ENCODE measurements at regions not wholly inside any gene's neighbourhood (a gene's known extent, or its start where the extent isn't known, plus 50 kb on each side); places are given as distances from the start of the nearest gene placed in this dataset.
"Not testable (repeated sequence)": the region's sequence is repeated elsewhere in the genome, so short reads cannot be mapped to it uniquely, and the experiment has no call there.

DNA sequence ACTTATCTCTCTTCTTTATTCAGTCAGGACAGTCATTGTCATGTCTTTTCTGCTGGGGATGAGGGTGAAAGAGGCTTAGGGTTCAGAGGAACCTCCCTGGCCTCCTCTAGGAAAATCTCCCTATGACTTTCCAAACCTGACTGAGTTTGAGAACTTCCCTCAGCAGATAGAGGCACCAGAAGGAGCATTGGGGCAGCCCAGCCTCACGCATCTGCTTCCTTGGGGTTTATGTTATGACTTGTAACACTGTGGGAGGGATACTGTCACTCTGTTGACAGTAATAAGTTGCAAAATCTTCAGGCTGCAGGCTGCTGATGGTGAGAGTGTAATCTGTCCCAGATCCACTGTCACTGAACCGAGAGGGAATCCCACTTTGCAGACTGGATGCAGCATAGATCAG lies 4842.6 kb upstream of the OR11H1 start:
- H3K36me3 ChIP-seq (ENCODE audit: control insufficient read depth, low read length); H3K4me2 ChIP-seq (ENCODE audit: low read length); H3K4me1 ChIP-seq (ENCODE audit: control insufficient read depth, low read length); H3K9me3 ChIP-seq (ENCODE audit: control insufficient read depth, insufficient read depth, low read length); H3K79me2 ChIP-seq (ENCODE audit: control insufficient read depth, low read length); H3K4me3 ChIP-seq (ENCODE audit: low read length); H3K27me3 ChIP-seq (ENCODE audit: control insufficient read depth, low read length); H3F3A ChIP-seq (ENCODE audit: control insufficient read depth, insufficient read depth); H4K20me1 ChIP-seq (ENCODE audit: control insufficient read depth, insufficient read depth, low read depth, low read length); H3K9me2 ChIP-seq (replicated peaks; ENCODE audit: control insufficient read depth, low read length); H3K27ac ChIP-seq (ENCODE audit: low read depth, low read length): not testable (repeated sequence)

DNA sequence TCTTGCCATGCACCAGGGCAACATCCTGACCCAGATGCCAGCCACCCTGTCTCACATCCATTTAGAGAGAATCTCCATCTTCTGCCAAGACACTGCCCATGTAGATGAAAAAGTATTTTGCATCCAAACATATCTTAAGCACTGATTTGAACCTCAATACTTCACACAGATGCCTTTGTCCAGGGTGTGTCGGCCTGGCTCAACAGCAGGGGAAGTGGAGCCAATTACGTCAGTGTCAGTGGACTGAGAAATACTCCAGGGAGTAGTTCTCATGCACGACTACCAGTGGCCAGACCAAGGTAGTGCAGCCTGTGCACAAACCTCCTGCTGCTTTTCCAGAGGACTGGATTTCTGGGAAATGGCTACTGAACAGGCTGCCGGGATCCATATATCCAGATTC lies 4840.7 kb upstream of the OR11H1 start:
- H3K79me2 ChIP-seq (ENCODE audit: control insufficient read depth, low read length); H3F3A ChIP-seq (ENCODE audit: control insufficient read depth, insufficient read depth); H3K4me2 ChIP-seq (ENCODE audit: low read length); H3K4me3 ChIP-seq (ENCODE audit: low read length); H3K9me2 ChIP-seq (replicated peaks; ENCODE audit: control insufficient read depth, low read length); H3K27me3 ChIP-seq (ENCODE audit: control insufficient read depth, low read length); H3K4me1 ChIP-seq (ENCODE audit: control insufficient read depth, low read length); H4K20me1 ChIP-seq (ENCODE audit: control insufficient read depth, insufficient read depth, low read depth, low read length); H3K27ac ChIP-seq (ENCODE audit: low read depth, low read length); H3K9me3 ChIP-seq (ENCODE audit: control insufficient read depth, insufficient read depth, low read length); H3K36me3 ChIP-seq (ENCODE audit: control insufficient read depth, low read length): not testable (repeated sequence)

DNA sequence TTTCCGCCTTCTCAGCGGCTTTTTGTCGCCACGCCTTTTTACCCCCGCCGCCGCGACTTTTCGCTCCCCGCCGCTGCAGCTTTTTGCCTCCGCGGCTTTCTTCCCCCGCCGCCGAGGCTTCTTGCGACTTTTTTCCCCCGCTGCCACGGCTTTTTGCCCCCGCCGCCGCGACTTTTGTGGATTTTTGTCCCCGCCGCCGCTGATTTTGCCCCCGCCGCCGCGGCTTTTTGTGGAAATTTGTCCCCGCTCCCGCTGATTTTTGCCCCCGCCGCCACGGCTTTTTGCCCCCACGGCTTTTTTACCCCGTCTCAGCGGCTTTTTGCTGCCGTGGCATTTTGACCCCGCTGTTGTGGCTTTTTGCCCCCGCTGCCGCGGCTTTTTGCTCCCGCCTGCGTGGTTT lies 4829.2 kb upstream of the OR11H1 start:
- not testable (repeated sequence) for H3K27ac ChIP-seq (ENCODE audit: low read depth, low read length); H3K4me2 ChIP-seq (ENCODE audit: low read length); H3F3A ChIP-seq (ENCODE audit: control insufficient read depth, insufficient read depth); H3K79me2 ChIP-seq (ENCODE audit: control insufficient read depth, low read length); H3K4me3 ChIP-seq (ENCODE audit: low read length); H3K27me3 ChIP-seq (ENCODE audit: control insufficient read depth, low read length); H3K9me2 ChIP-seq (replicated peaks; ENCODE audit: control insufficient read depth, low read length); H3K36me3 ChIP-seq (ENCODE audit: control insufficient read depth, low read length); H4K20me1 ChIP-seq (ENCODE audit: control insufficient read depth, insufficient read depth, low read depth, low read length); H3K4me1 ChIP-seq (ENCODE audit: control insufficient read depth, low read length); H3K9me3 ChIP-seq (ENCODE audit: control insufficient read depth, insufficient read depth, low read length)

DNA sequence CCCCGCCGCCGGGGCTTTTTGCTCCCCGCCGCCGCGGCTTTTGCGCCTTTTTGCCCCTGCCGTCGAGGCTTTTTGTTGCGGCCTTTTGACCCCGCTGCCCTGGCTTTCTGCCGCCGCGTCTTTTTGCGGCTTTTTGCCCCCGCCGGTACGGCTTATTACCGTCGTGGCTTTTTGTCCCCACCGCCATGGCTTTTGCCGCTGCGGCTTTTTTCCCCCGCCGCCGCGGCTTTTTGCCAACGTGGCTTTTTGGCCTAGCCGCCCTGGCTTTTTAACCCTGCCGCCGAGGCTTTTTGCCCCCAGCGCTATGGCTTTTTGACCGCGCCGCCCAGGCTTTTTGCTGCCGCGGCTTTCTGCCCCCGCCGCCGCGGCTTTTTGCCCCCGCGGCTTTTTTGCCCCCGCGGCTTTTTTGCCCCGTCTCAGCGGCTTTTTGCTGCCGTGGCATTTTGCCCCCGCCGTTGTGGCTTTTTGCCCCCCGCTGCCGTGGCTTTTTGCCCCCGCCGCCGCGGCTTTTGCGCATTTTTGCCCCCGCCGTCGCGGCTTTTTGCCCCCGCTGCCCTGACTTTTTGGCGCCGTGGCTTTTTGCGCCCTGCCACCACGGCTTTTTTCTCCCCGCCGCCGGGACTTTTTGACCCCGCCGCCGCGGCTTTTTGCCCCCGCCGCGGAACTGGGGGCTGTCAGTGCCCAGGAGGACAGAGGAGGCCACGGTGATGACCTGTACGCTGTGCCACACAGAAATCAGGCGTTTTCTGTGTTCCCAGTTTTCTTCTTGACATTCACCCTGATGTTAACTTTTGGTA lies 4828.5 kb upstream of the OR11H1 start:
- H3K9me2 ChIP-seq (replicated peaks; ENCODE audit: control insufficient read depth, low read length); H3K27ac ChIP-seq (ENCODE audit: low read depth, low read length); H4K20me1 ChIP-seq (ENCODE audit: control insufficient read depth, insufficient read depth, low read depth, low read length); H3K27me3 ChIP-seq (ENCODE audit: control insufficient read depth, low read length); H3K79me2 ChIP-seq (ENCODE audit: control insufficient read depth, low read length); H3K4me2 ChIP-seq (ENCODE audit: low read length); H3K4me1 ChIP-seq (ENCODE audit: control insufficient read depth, low read length); H3K4me3 ChIP-seq (ENCODE audit: low read length); H3K9me3 ChIP-seq (ENCODE audit: control insufficient read depth, insufficient read depth, low read length); H3F3A ChIP-seq (ENCODE audit: control insufficient read depth, insufficient read depth); H3K36me3 ChIP-seq (ENCODE audit: control insufficient read depth, low read length): not testable (repeated sequence)

- H4K20me1 ChIP-seq (ENCODE audit: control insufficient read depth, insufficient read depth, low read depth, low read length): not testable (repeated sequence)
Observed at GRCh38 chr22:10708175-10708574, 4819.8 kb upstream of the OR11H1 start.

GRCh38 chr22:10710923-10711322 lies 4817.1 kb upstream of the OR11H1 start:
- H4K20me1 ChIP-seq (ENCODE audit: control insufficient read depth, insufficient read depth, low read depth, low read length); H3K9me2 ChIP-seq (replicated peaks; ENCODE audit: control insufficient read depth, low read length); H3F3A ChIP-seq (ENCODE audit: control insufficient read depth, insufficient read depth); H3K79me2 ChIP-seq (ENCODE audit: control insufficient read depth, low read length); H3K36me3 ChIP-seq (ENCODE audit: control insufficient read depth, low read length); H3K4me3 ChIP-seq (ENCODE audit: low read length); H3K27ac ChIP-seq (ENCODE audit: low read depth, low read length); H3K4me1 ChIP-seq (ENCODE audit: control insufficient read depth, low read length); H3K4me2 ChIP-seq (ENCODE audit: low read length); H3K27me3 ChIP-seq (ENCODE audit: control insufficient read depth, low read length): not testable (repeated sequence)
- peaks cover 25% of the 10 kb centered on the region for H3K9me3 ChIP-seq (ENCODE audit: control insufficient read depth, insufficient read depth, low read length)

More at GRCh38 chr22:10708175-10708574, 4819.8 kb upstream of the OR11H1 start:
- H3K4me3 ChIP-seq (ENCODE audit: low read length); H3K4me2 ChIP-seq (ENCODE audit: low read length); H3K27me3 ChIP-seq (ENCODE audit: control insufficient read depth, low read length); H3K36me3 ChIP-seq (ENCODE audit: control insufficient read depth, low read length); H3K9me2 ChIP-seq (replicated peaks; ENCODE audit: control insufficient read depth, low read length); H3K27ac ChIP-seq (ENCODE audit: low read depth, low read length); H3K79me2 ChIP-seq (ENCODE audit: control insufficient read depth, low read length); H3F3A ChIP-seq (ENCODE audit: control insufficient read depth, insufficient read depth); H3K4me1 ChIP-seq (ENCODE audit: control insufficient read depth, low read length): not testable (repeated sequence)
- H3K9me3 ChIP-seq (ENCODE audit: control insufficient read depth, insufficient read depth, low read length): peaks cover 12% of the 10 kb centered on the region; the same call in 1 of the 2 replicates

DNA sequence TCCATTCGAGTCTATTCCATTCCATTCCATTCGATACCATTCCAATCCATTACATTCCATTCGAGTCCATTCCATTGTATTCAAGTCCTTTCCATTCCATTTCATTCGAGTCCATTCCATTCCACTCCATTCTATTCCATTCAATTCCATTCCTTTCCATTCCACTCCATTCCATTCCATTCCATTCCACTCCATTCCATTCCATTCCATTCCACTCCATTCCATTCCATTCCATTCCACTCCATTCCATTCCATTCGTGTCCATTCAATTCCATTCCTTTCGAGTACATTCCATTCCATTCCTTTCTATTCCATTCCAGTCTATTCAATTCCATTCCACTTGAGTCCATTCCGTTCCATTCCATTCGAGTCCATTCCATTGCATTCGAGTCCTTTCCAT lies 4805.2 kb upstream of the OR11H1 start:
- not testable (repeated sequence) for H3K9me2 ChIP-seq (replicated peaks; ENCODE audit: control insufficient read depth, low read length); H3F3A ChIP-seq (ENCODE audit: control insufficient read depth, insufficient read depth); H3K4me2 ChIP-seq (ENCODE audit: low read length); H3K4me1 ChIP-seq (ENCODE audit: control insufficient read depth, low read length); H3K27me3 ChIP-seq (ENCODE audit: control insufficient read depth, low read length); H3K4me3 ChIP-seq (ENCODE audit: low read length); H4K20me1 ChIP-seq (ENCODE audit: control insufficient read depth, insufficient read depth, low read depth, low read length); H3K36me3 ChIP-seq (ENCODE audit: control insufficient read depth, low read length); H3K79me2 ChIP-seq (ENCODE audit: control insufficient read depth, low read length); H3K27ac ChIP-seq (ENCODE audit: low read depth, low read length)
- peaks cover 78% of the 10 kb centered on the region for H3K9me3 ChIP-seq (ENCODE audit: control insufficient read depth, insufficient read depth, low read length)

- H3K79me2 ChIP-seq (ENCODE audit: control insufficient read depth, low read length); H3K27me3 ChIP-seq (ENCODE audit: control insufficient read depth, low read length); H3K9me2 ChIP-seq (replicated peaks; ENCODE audit: control insufficient read depth, low read length); H4K20me1 ChIP-seq (ENCODE audit: control insufficient read depth, insufficient read depth, low read depth, low read length); H3K36me3 ChIP-seq (ENCODE audit: control insufficient read depth, low read length); H3K27ac ChIP-seq (ENCODE audit: low read depth, low read length); H3F3A ChIP-seq (ENCODE audit: control insufficient read depth, insufficient read depth); H3K4me1 ChIP-seq (ENCODE audit: control insufficient read depth, low read length); H3K4me3 ChIP-seq (ENCODE audit: low read length); H3K4me2 ChIP-seq (ENCODE audit: low read length): not testable (repeated sequence)
- H3K9me3 ChIP-seq (ENCODE audit: control insufficient read depth, insufficient read depth, low read length): peaks cover 81% of the 10 kb centered on the region
Observed at GRCh38 chr22:10723966-10724365, 4804.0 kb upstream of the OR11H1 start.
